ENCODE measurements at regions not wholly inside any gene's neighbourhood (a gene's known extent, or its start where the extent isn't known, plus 50 kb on each side); places are given as distances from the start of the nearest gene placed in this dataset.
"Not testable (repeated sequence)": the region's sequence is repeated elsewhere in the genome, so short reads cannot be mapped to it uniquely, and the experiment has no call there.

DNA sequence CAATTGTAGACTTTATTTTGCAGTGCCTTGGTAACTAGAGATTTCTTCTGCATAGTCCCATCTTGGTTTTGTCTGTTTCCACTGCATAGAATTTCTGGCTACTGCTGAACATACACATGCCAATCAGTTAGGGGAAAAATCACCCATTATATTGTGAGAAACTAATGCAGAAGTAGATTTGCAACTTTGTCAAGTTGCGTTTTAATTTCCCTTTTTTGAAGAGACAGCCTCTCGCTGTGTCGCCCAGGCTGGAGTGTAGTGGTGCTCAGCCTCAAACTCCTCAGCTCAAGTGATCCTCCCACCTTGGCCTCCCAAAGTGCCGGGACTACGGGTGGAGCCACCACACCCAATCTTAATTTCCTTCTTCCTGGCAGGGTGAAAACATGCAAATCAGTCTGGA lies 83.1 kb upstream of the WSB1 start:
- not testable (repeated sequence) for DNase-seq

DNA sequence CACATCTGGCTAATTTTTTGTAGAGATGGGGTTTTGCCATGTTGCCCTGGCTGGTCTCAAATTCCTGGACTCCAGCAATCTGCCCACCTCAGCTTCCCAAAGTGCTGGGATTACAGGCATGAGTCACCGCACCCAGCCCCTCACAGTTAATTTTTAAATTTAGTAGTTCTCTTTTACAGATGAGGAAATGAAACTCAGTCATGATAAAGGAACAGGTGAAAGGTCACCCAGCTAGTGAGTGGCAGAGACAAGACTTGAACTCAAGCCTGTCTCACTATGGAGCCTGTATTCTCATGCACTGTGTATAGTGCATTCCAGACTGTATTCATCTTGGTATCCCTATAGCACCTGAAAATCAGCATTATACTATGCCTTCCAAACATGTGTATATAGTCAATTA lies 77.1 kb upstream of the WSB1 start:
- DNase-seq: peak; percentile 14

DNA sequence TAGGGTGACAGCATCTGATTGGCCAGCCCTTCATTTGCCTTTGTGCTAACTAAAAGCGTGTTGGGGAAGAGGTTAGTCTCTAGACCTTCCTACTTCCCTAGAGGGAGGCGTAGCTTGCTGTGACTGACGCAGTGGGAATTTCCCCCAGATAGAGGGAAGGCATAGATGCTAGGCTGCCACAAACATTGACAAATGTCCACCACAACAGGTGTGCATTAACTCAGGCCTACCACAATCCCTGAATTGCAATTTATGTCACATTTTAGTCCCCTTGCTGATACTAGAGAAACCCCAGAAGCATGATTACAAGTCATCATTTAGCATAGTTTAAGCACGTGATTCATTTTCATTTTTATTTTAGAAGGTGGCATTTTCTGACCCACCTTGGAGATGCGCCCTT lies 76.3 kb upstream of the WSB1 start:
- DNase-seq: peak; percentile 80

DNA sequence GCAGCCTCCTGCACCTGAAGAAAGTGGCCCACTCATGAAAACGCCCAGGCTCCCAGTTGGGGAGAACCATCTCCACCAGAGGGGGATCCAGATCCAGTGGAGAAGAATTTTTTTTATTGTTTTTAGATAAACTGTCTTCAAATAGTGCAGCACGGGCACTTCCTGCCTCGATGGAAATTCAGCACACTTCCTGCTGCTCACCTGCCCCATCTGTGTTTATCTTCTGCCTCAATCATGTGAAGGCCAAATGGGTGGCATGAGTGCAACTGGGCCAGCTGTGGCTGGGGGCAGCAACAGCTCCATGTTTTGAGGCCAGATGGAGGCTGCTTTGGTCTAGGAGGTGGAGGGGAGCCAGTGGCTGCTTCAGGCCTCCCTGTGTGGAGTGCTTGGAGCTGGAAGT lies 75.9 kb upstream of the WSB1 start:
- DNase-seq: no peak

DNA sequence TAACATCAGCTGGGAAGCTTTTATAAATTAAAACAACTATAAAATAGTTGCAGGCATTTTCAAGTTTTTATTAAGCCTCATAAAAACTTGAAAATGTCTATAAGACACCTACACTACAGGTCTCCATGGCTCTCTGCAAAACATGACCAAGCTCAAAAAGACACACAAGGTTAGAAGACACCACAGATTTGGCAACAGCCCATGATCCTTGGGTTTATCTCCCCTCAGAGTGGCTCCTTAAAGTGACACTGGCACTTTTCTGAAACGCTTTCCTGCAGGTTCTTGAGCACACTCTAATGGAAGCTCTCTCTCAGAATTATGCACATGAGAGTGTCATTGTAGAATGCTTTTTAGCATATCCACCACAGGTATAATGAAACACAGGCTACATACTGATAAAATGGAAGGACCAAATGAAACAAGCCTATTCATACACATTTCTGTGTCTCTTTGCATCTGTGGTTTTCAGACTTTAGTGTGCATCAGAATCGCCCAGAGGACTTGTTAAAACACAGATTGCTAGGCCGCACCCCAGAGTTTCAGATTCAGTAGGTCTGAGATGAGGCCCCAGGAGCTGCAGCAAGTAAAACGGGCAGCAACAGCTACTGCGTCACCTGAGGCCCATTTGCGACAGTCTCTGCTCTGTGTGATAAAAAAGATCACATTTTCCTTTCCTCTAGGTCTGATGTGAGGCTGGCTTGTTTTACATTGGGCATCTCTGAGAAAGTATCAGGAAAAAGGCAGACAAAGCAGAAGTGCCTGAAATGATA lies 75.0 kb upstream of the WSB1 start:
- DNase-seq: no peak

DNA sequence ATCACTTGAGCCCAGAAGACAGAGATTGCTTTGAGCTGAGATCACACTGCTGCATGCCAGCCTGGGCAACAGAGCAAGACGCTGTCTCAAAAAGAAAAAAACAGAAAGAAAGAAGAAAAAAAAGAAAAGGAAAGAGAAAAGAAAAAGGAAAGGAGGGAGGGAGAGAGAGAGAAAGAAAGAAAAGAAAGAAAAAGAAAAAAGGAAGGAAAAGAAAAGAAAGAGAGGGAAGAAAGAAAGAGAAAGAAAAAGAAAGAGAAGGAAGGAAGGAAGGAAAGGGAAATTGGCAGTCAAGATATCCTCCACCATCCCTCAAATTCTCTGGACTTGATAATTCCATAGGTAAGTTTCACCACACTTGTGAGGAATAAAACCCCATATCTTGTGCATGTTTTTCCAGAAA lies 71.4 kb upstream of the WSB1 start:
- no peak for DNase-seq

DNA sequence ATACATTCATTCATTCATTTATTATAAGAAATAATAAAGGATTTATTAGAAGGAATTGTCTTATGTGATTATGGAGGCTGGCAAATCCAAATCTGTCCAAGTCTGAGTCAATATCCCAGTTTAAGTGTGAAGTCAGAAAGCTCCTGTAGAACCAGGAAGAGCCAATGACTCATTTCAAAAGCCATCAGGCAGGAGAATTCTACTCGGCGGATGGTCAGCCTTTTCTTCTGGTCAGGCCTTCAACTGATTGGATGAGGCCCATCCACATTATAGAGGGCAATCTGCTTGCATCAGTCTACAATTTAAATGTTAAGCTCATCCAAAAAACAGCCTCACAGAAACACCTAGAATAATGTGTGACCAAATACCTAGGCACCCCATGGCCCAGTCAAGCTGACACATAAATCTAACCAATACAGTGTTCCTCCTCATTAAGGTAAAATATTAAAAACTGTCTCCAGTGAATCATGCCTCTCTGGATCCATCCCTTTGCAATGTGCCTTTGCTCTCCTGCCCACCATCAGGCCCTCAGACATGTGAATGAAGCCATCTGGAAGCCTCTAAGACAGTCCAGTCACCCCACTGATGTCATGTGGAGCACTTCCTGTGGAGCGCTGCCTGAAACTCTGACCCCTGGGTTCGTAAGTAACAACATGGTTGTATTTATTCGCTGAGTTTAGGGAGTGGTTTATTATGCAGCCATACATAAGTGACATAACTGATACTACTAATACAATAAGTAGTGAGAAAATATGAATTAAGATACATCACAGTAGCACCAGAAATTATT lies 69.2 kb upstream of the WSB1 start:
- no peak for DNase-seq

DNA sequence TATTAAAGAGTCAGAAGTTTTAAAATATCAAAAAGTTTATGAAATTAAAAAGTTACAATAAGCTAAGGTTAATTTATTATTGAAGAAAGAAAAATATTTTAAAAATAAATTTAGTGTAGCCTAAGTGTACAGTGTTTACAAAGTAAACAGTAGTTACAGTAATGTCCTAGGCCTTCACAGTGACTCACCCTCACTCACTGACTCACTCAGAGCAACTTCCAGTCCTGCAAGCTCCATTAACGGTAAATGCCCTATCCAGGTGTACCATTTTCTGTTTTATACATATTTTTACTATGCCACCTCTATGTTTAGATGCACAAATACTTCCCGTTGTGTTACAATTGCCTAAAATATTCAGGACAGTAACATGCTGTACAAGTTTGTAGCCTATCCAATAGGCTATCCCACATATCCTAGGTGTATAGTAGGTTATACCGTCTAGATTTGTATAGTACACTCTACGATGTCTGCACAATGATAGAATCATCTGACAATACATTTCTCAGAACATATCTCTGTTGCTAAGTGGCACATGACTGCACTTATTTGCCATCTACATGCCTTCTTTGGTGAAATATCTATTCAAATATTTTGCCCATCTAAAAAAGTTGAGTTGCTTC lies 67.2 kb upstream of the WSB1 start:
- no peak for DNase-seq

DNA sequence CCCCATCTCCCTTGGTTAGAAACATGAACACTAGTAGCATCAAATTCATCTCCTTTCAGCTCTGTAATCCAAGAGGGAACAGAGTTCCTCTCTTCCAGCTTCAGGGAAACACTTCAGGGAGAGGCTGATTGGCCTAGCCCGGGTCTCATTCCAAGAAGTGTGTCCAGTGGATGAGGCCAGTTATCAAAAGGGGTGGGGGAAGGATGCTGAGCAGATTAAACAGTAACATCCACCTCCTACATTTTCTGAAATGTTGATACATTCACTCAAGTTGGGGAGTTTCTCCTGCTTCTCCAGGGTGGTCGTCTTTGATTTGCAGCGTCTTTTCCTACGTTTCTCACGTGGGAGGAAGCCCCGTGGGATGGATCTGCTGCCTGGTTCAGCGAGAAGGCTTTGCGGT lies 62.9 kb upstream of the WSB1 start:
- no peak for DNase-seq

DNA sequence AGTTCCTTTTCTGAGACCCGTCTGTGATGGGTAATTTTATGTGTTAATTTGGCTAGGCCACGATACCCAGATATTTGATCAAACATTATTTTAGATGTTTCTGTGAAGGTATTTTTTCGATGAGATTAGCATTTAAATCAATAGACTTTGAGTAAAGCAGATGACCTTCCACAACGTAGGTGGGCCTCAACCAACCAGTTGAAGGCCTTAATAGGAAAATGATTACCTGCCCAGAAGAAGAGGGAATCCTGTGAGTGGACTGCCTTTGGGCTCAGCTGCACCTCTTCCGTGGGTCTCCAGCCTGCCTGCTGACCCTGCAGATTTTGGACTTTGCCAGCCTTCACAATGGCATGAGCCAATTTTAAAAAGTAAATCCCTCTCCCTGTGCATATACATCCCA lies 61.6 kb upstream of the WSB1 start:
- no peak for DNase-seq

DNA sequence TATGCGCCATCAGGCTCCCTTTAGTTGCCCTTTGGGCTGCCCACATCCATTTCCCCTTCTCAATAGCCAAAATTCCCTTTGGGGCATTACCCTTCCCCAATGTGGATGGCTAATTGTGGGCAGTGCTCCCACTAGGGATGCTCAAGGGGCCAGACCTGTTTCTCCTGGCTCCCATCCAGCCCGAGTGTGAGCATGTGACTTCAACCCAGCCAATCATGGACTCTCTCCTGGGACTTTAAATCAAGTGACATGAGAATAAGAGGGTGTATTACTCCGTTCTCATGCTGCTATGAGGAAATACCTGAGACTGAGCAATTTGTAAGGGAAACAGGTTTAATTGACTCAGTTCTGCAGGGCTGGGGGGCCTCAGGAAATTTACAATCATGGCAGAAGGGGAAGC lies 60.9 kb upstream of the WSB1 start:
- DNase-seq: no peak

DNA sequence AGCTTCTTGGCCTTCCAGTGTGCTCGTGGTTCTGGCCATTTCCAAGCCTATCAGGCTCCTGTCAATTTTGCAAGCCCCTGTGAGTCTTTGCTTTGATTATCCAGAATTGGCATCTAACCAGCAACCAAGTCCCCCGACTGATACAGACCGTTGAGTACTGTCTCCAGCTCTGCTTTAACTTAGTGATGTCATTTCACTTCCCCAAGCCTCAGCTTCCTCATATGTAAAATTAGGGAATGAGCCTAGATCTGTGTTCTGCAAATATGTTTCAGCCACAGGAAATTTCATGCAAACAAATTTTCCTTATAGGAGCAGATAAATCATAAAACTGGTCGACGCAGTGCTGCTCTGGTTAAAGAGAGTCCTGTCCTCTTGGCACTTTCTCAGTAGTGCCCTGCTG lies 60.1 kb upstream of the WSB1 start:
- no peak for DNase-seq

DNA sequence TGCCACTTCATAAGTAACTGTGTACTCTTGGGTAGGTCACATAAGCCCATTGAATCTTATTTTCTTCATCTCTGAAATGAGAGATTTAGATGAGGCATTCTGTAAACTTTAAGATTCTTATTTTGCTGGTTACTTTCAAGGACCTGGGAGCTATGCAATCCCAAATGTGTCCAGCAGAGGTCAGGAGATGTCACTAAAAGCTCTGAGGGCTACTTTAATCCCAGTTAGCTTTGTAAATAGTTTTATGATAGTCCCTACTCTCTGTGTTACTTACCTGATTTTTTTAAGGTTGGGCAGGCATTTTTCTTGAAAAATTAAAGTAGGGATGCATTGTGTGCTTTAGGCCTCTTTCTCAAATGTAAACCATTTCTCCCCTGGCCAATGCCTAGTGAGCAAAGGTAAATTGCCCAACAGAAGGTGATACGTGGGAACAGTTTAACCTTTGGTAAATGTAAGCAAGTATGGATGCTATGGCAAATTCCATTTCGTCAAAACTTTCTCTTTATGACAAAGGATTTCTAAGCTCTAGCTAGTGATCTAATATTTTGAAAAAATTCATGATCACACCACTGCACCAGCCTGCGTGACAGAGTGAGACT lies 57.1 kb upstream of the WSB1 start:
- DNase-seq: peak; percentile 64

DNA sequence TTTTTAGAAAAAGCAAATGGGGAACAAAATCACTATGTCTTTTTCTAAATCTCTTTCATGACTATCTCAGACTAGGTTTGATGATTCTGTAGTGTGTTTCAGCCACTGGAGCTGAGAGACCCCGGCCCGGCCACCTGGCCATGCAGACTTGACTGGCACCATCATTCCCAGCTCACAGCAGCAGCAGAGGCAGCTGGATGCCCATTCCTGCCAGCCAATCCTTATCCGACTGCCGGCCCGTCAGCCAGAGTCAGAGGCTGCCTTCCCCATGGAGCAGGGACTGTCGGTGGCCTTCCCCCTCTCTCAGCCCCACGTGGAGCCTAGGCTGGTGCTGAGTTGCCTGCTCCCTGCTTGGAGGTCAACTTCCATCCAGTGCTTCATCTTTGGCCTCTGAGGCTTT lies 56.0 kb upstream of the WSB1 start:
- no peak for DNase-seq

DNA sequence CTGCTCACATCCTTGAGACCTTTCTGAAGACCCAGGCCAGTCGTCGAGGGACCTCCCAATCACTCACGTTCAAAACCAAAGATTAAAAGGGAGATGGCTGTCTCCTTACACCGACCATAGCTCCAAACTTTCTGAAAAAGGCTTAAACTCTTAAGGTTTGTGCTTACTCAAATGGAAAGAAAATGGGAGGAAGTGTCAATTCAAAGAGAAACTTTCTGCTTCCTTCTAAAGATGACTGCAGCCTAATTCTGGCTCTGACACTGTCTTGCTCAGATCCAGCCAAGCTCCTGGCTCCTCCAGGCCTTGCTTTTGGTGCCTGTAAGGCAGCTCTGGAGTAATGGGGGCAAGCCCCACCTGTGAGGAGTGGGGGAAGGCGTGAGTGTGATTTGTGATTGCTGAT lies 54.9 kb upstream of the WSB1 start:
- no peak for DNase-seq

DNA sequence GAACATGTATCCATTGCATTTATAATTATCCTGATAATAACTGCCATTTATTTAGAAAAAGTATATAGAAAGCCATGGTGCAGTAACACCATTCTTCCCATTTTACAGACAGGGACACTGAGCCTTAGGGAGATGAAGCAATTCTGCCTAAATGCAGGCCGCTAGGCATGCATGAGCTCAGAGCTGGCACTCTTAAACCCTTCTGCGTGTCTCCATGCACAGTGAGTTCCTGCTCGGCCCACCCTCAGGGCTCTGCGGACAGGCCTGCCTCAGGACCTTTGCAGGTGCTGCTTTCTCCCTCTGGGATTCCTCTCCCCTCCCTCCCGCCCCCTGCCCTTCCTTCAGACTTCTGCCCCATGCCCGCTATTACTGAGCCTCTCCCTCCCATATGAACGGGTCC lies 54.3 kb upstream of the WSB1 start:
- no peak for DNase-seq

DNA sequence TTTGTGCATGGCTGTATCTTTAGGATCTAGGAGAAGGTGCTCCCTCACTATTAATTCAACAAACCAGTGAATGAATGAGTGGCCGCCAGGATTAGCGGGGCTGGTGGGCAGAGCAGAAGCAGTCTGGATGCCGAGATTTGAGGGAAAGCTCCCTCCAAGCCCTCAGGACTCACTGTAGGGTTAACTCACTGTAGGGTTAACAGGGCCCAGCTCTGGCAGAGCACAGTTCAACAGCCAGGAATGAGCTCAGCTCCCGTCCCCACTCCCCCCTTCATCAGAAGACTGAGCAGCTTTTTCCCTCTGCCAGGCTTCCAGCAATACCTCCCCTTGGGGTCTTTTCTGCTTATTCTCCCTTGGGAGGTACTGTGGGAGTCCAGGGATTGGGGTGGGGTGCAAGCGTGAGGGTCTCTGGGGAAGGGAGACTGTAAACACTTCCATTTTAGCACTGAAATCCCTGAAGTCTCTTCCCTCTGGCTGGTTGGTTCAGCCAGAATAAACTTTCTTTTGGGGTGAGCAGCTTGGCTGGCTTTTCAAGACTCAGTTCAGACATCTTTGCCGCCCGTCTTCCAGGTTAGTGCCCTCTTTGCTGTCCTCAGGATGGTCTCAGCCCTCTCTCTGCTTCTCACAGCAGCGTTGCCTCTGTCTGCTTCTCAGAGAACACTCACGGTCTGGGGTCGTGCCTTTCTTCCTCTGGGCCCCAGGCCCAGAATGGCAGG lies 53.7 kb upstream of the WSB1 start:
- no peak for DNase-seq

DNA sequence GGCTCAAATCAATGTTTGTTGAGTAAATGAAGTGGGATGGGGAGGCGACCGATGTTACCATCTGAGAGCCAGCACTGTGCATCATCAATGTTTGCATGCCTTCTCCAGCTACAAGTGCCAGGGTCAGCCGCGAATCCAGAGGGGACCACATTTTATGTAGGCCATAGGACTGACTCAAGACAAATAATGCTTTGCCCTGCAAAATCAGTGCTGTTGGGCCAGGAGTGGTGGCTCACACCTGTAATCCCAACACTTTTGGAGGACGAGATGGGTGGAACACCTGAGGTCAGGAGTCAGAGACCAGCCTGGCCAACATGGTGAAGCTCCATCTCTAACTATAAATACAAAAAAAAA lies 53.1 kb upstream of the WSB1 start:
- DNase-seq: no peak

DNA sequence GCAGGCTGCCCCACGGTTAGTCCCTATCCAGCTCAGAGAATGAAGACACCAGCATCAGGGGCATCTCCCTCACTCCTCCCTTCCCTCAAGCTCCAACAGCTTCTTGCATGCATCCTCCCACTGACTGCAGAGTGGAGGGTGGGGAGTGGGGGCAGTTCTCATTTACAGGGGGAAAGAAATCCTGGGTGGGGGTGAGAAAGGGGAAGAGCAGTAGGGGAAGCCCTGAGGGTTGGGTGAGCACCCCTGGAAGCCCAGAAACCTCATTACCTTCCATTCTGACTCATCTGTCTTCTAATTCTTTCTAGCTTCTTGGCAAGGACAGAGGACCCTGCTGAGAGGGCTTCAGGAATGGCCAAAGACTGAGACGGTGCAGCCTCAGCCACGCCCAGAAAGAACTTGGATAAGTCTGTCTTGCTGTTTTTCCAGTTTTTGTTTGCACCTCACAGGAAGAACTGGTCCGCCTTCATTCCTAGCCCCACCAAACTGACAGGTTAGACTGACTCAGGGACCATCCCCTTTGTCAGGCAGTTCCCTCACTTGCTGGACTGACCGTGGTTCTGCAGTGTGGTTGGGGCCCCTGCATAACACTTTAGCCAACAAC lies 52.5 kb upstream of the WSB1 start:
- no peak for DNase-seq

DNA sequence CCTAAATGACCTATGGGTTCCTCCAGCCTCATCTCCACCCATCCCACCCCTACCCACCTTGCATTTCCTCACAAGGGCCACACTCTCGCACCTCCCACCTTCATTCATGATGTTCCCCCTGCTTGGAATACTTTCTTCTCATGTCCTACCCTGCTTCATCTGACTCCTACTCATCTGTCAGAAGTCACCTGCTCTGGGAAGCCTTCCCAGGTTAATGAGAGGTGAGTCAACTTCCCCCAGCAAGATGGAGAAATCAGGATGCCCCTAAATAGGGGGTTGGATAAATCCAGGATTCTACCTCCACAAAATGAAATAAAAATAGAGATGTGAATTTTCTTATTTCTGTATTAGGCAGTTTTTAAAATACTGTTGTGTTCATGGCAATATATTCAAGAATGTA lies 51.0 kb upstream of the WSB1 start:
- DNase-seq: no peak

DNA sequence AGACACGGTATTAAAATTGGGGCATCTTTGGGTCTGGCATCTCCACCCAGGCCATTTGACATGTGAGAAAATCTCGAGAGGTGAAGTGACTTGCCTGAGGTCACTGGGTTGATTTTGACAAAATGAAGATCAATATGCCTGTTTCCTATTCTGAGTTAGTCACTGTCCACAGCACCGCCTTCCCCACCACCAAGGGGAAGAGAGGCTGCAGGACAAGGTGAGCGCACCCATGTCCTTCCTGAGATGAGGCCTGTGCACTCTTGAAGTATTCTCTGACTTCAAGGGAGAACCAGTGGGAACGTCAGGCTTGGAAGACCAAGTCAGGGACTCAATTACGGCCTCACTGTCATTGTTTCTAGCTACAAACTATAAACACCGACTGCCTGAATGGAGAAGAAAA lies 49.9 kb upstream of the WSB1 start:
- DNase-seq: peak; percentile 15
